IMR-90 (cell line): ENCODE measurements at regions not wholly inside any gene's neighbourhood (a gene's known extent, or its start where the extent isn't known, plus 50 kb on each side); places are given as distances from the start of the nearest gene placed in this dataset.
"Not testable (repeated sequence)": the region's sequence is repeated elsewhere in the genome, so short reads cannot be mapped to it uniquely, and the experiment has no call there.

Source experiments
- ATAC-seq: fragments of 200-7000 bp; cut with Tn5 transposase; 2 replicates; pipeline ENCODE4 v1.9.1; 2020; ENCODE audit warnings: low read depth, mild to moderate bottlenecking, moderate library complexity
- BruUV-seq: library from RNA; stranded (reverse); fragments of 400-500 nt; replicated peaks from 2 replicates; lab custom pipeline; 2021; lab: Mats Ljungman, UMichigan
- CTCF ChIA-PET: fragments of 300-600 bp; formaldehyde crosslinking; extraction: SDS; loops from one replicate; lab custom pipeline; 2021; ENCODE audit warnings: antibody characterized with exemption; lab: Yijun Ruan, JAX
- POLR2A ChIA-PET: fragments of 300-600 bp; sonication (Branson Sonifier 250); formaldehyde crosslinking; loops from one replicate; lab custom pipeline; 2022; ENCODE audit warnings: antibody characterized with exemption; ENCODE audit not compliant: unreplicated experiment; lab: Charles Lee
- DNase-seq: peaks from one replicate; pipeline ENCODE4 v3.0.0; 2013
- H2AFZ ChIP-seq: replicated peaks from 2 replicates; pipeline ENCODE3; 2013; ENCODE audit warnings: low read length, mild to moderate bottlenecking; ENCODE audit not compliant: poor library complexity
- H2AK5ac ChIP-seq: 2 replicates; pipeline ENCODE4 v1.6.1; 2013; ENCODE audit warnings: low read depth, low read length, inconsistent platforms
- H2AK9ac ChIP-seq: replicated peaks from 2 replicates; pipeline ENCODE3; 2013; ENCODE audit warnings: mild to moderate bottlenecking, low read depth, low read length, moderate library complexity; ENCODE audit not compliant: poor library complexity
- H2BK120ac ChIP-seq: 2 replicates; pipeline ENCODE4 v1.6.1; 2013; ENCODE audit warnings: low read depth, low read length, inconsistent platforms
- H2BK15ac ChIP-seq: 3 replicates; pipeline ENCODE4 v1.6.1; 2013; ENCODE audit warnings: low read depth, low read length, inconsistent platforms
- H2BK20ac ChIP-seq: 2 replicates; pipeline ENCODE4 v1.6.1; 2013; ENCODE audit warnings: low read depth, mild to moderate bottlenecking, inconsistent platforms, low read length, moderate library complexity
- H2BK5ac ChIP-seq: 2 replicates; pipeline ENCODE4 v1.6.1; 2013; ENCODE audit warnings: mild to moderate bottlenecking, low read depth, low read length, inconsistent platforms; ENCODE audit not compliant: poor library complexity, severe bottlenecking
- H3K14ac ChIP-seq: replicated peaks from 2 replicates; pipeline ENCODE4 v1.6.1; 2013; ENCODE audit warnings: low read depth, low read length, inconsistent platforms
- H3K18ac ChIP-seq: 2 replicates; pipeline ENCODE4 v1.6.1; 2013; ENCODE audit warnings: low read depth, low read length, control low read depth
- H3K23ac ChIP-seq: 2 replicates; pipeline ENCODE4 v1.6.1; 2013; ENCODE audit warnings: low read depth, low read length, inconsistent platforms
- H3K27ac ChIP-seq: 2 replicates; pipeline ENCODE4 v1.5.1; 2013; ENCODE audit warnings: mild to moderate bottlenecking, control low read depth, low read length; ENCODE audit not compliant: insufficient read depth
- H3K27me3 ChIP-seq: 2 replicates; pipeline ENCODE4 v1.6.1; 2013; ENCODE audit warnings: low read length; ENCODE audit not compliant: control insufficient read depth, insufficient read depth
- H3K36me3 ChIP-seq: 2 replicates; pipeline ENCODE4 v1.6.1; 2013; ENCODE audit warnings: low read length, mixed read lengths; ENCODE audit not compliant: control insufficient read depth, insufficient read depth
- H3K4ac ChIP-seq: 2 replicates; pipeline ENCODE4 v1.6.1; 2013; ENCODE audit warnings: low read depth, low read length, inconsistent platforms
- H3K4me1 ChIP-seq: 2 replicates; pipeline ENCODE4 v1.6.1; 2013; ENCODE audit warnings: low read length, mixed read lengths; ENCODE audit not compliant: control insufficient read depth, insufficient read depth
- H3K4me2 ChIP-seq: 2 replicates; pipeline ENCODE4 v1.6.1; 2013; ENCODE audit warnings: low read depth, mild to moderate bottlenecking, control low read depth, low read length, moderate library complexity
- H3K4me3 ChIP-seq: 2 replicates; pipeline ENCODE4 v1.5.1; 2013; ENCODE audit warnings: low read depth, mild to moderate bottlenecking, control low read depth, low read length, moderate library complexity; ENCODE audit not compliant: insufficient read depth
- H3K56ac ChIP-seq: 2 replicates; pipeline ENCODE4 v1.6.1; 2013; ENCODE audit warnings: low read length, inconsistent platforms; ENCODE audit not compliant: insufficient read depth; ENCODE audit errors: extremely low read depth
- H3K79me1 ChIP-seq, 2 experiments: 2 replicates each; pipeline ENCODE4 v1.6.1; 2013; ENCODE audit warnings: low read length in 2 of 2, inconsistent platforms in 1 of 2, low read depth in 1 of 2
- H3K9ac ChIP-seq: 2 replicates; pipeline ENCODE4 v1.6.1; 2013; ENCODE audit warnings: low read depth, low read length, control low read depth
- H3K9me1 ChIP-seq: 2 replicates; pipeline ENCODE4 v1.6.1; 2013; ENCODE audit warnings: low read length, inconsistent platforms; ENCODE audit not compliant: insufficient read depth
- H3K9me3 ChIP-seq: 2 replicates; pipeline ENCODE4 v1.6.1; 2013; ENCODE audit warnings: low read length; ENCODE audit not compliant: control insufficient read depth, insufficient read depth
- H4K20me1 ChIP-seq: 2 replicates; pipeline ENCODE4 v1.6.1; 2013; ENCODE audit warnings: low read length, inconsistent platforms; ENCODE audit not compliant: insufficient read depth
- H4K5ac ChIP-seq: 2 replicates; pipeline ENCODE4 v1.6.1; 2013; ENCODE audit warnings: mild to moderate bottlenecking, low read depth, low read length, control low read depth
- H4K8ac ChIP-seq, 2 experiments: 2 replicates each; pipeline ENCODE4 v1.6.1; 2013; ENCODE audit warnings: low read depth in 2 of 2, low read length in 2 of 2, control low read depth in 1 of 2, inconsistent platforms in 1 of 2
- H4K91ac ChIP-seq: 2 replicates; pipeline ENCODE4 v1.6.1; 2013; ENCODE audit warnings: low read depth, low read length, inconsistent platforms; ENCODE audit not compliant: insufficient read depth
- BHLHE40 ChIP-seq: fragments of 150-350 bp; IDR thresholded peaks from 2 replicates; pipeline ENCODE4 v1.6.1; 2016; ENCODE audit warnings: mild to moderate bottlenecking, low read depth, low read length
- MAFK ChIP-seq: IDR thresholded peaks from 2 replicates; pipeline ENCODE4 v1.6.1; 2012; ENCODE audit warnings: low read depth, low read length, improper control_type of control experiment
- MXI1 ChIP-seq: IDR thresholded peaks from 2 replicates; pipeline ENCODE4 v1.6.1; 2012; ENCODE audit warnings: low read depth, mild to moderate bottlenecking, low read length, moderate library complexity, borderline replicate concordance
- NFE2L2 ChIP-seq: fragments of 150-350 bp; IDR thresholded peaks from 2 replicates; pipeline ENCODE4 v1.6.1; 2016; ENCODE audit warnings: low read depth, mild to moderate bottlenecking, low read length
- RFX5 ChIP-seq: IDR thresholded peaks from 2 replicates; pipeline ENCODE4 v1.8.0; 2012; ENCODE audit warnings: low read depth, mild to moderate bottlenecking, low read length, moderate library complexity
- SMC3 ChIP-seq: fragments of 150-350 bp; IDR thresholded peaks from 2 replicates; pipeline ENCODE4 v1.6.1; 2016; ENCODE audit warnings: low read depth, mild to moderate bottlenecking, antibody characterized with exemption, low read length, moderate library complexity
- WGBS, 2 experiments: methylation state at CpG; one replicate each; pipeline versions ENCODE4 v1.1.5 to v1.1.7; 2013; ENCODE audit warnings: missing lambda C conversion rate in 2 of 2; ENCODE audit not compliant: insufficient read length in 1 of 2; ENCODE audit errors: extremely low coverage in 2 of 2; 5-methylcytosine and 5-hydroxymethylcytosine counted together
- dilution Hi-C: fragments of 300-500 bp; cut with HindIII; formaldehyde crosslinking; loops from one replicate; pipeline ENCODE4 v1.14.3; 2018; ENCODE audit warnings: low sequenced_read_pairs; ENCODE audit not compliant: unreplicated experiment
- in situ Hi-C: fragments of 300-500 bp; cut with MboI; formaldehyde crosslinking; loops from 3 replicates; pipeline ENCODE4 v1.14.3; 2019; ENCODE audit warnings: low sequenced_read_pairs, inconsistent platforms, mixed read lengths
- intact Hi-C: fragments of 100-400 bp; cut with micrococcal nuclease; formaldehyde crosslinking; loops from 2 replicates; pipeline ENCODE4 v1.10.0; 2022

DNA sequence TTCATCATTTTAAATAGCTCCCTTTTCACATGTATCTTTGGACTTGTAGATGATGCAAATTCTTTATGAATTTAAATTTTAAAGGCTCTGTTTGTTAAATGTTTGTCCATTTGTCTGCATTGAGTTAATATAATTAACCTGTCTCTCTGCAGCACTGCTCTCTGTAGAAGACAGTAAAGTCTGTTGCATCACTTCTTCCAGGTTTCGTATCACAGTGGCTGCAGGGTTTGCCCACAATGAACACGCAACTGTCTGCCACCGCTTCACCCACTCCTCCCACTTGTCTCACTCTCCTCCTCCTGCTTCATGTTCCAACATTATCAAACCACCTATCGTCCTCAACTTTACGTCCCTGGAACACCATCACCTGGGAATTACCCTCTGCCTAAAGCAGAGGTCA lies 231.3 kb upstream of the SLC30A5 start:
- BruUV-seq: no TSS peak

DNA sequence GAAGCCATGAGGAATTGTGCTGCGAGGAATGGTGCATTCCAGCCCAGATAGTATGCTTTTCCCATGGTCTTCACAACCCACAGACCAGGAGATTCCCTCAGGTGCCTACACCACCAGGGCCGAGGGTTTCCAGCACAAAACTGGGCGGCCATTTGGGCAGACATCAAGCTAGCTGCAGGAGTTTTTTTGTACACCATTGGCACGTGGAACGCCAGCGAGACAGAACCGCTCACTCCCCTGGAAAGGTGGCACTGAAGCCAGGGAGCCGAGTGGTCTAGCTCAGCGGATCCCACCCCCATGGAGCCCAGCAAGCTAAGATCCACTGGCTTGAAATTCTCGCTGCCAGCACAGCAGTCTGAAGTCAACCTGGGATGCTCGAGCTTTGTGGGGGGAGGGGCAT lies 228.6 kb upstream of the SLC30A5 start:
- H2BK20ac ChIP-seq, H3K36me3 ChIP-seq, H3K9me1 ChIP-seq, H3K27me3 ChIP-seq, H2AK5ac ChIP-seq, H3K27ac ChIP-seq, dilution Hi-C loops, H3K4me1 ChIP-seq, H3K18ac ChIP-seq, H3K14ac ChIP-seq, ATAC-seq, intact Hi-C loops, DNase-seq, BruUV-seq, H3K4me3 ChIP-seq, H3K4me2 ChIP-seq, H4K91ac ChIP-seq, H2AFZ ChIP-seq, H2BK120ac ChIP-seq, H2BK5ac ChIP-seq, H4K8ac ChIP-seq, H2BK15ac ChIP-seq, in situ Hi-C loops, H4K5ac ChIP-seq, POLR2A ChIA-PET, H3K23ac ChIP-seq, H3K9ac ChIP-seq, H3K56ac ChIP-seq, H2AK9ac ChIP-seq, H3K4ac ChIP-seq, H4K20me1 ChIP-seq, H3K79me1 ChIP-seq, H3K9me3 ChIP-seq: not testable (repeated sequence)
- WGBS, 2 experiments: 100% methylated on average over 2 of the region's 11 CpGs; no CpG with 5 or more reads in 1 of the 2 experiments
- CTCF ChIA-PET: interaction anchor here (0.6 kb wide), 1 partner anchor 579 kb away, joined by 3 read pairs; no protein-coding TSS in a partner anchor

More for the DNA sequence above, 231.3 kb upstream of the SLC30A5 start:
- Histone ChIP-seq H2AK9ac (no peak overlapping the region), H3K23ac (no peak overlapping the region), H2BK20ac (no peak overlapping the region), H3K4me2 (no peak overlapping the region), H3K79me1 (no peaks in the 10 kb centered on the region), H4K91ac (no peak overlapping the region), H2BK5ac (no peak overlapping the region), H4K20me1 (no peaks in the 10 kb centered on the region), H3K4me3 (no peak overlapping the region), H3K9ac (no peak overlapping the region), H3K9me1 (no peaks in the 10 kb centered on the region), H3K56ac (no peak overlapping the region), H4K5ac (no peak overlapping the region), H2BK15ac (no peak overlapping the region), H3K27me3 (no peaks in the 10 kb centered on the region), H4K8ac (no peak overlapping the region), H3K14ac (no peak overlapping the region), H3K36me3 (no peaks in the 10 kb centered on the region), H3K9me3 (no peaks in the 10 kb centered on the region), H2AFZ (no peak overlapping the region), H3K18ac (no peak overlapping the region), H3K4ac (no peak overlapping the region), H2AK5ac (no peak overlapping the region), H3K4me1 (no peaks in the 10 kb centered on the region), H2BK120ac (no peak overlapping the region), H3K27ac (no peak overlapping the region)
- ATAC-seq (no peak), DNase-seq (no peak)
- ChIA-PET POLR2A (no interaction called here), CTCF (no interaction called here)
- TF ChIP-seq MXI1 (no peak), NFE2L2 (no peak), RFX5 (no peak), SMC3 (no peak), MAFK (no peak), BHLHE40 (no peak)
- intact Hi-C loops (no loop called here), in situ Hi-C loops (no loop called here), dilution Hi-C loops (no loop called here)
- 59% methylated on average over 5 of the region's 5 CpGs; no CpG with 5 or more reads in 1 of the 2 experiments for WGBS, 2 experiments
